Astrocyte (in vitro differentiated cells and primary cell): ENCODE measurements at regions not wholly inside any gene's neighbourhood (a gene's known extent, or its start where the extent isn't known, plus 50 kb on each side); places are given as distances from the start of the nearest gene placed in this dataset.

Source experiments
- CTCF ChIP-seq: IDR thresholded peaks from 2 replicates; pipeline ENCODE4 v1.5.1; 2011; ENCODE audit warnings: low read depth, mild to moderate bottlenecking, inconsistent platforms, low read length, moderate library complexity; ENCODE audit not compliant: insufficient read depth
- EZH2 ChIP-seq: IDR thresholded peaks from 2 replicates; pipeline ENCODE4 v1.6.1; 2012; ENCODE audit warnings: mild to moderate bottlenecking, low read length, inconsistent platforms; ENCODE audit not compliant: insufficient read depth

GRCh38 chr2:78427170-78427569 is 598.3 kb upstream of the REG3G start:
- TF ChIP-seq CTCF (no peak), EZH2 (no peak)
